GM18511 (cell line): ENCODE measurements at regions not wholly inside any gene's neighbourhood (a gene's known extent, or its start where the extent isn't known, plus 50 kb on each side); places are given as distances from the start of the nearest gene placed in this dataset.

Experiments
- ATAC-seq: cut with Tn5 transposase; IDR thresholded peaks from one replicate; pipeline ENCODE4 v1.9.1; 2021; ENCODE audit warnings: mild to moderate bottlenecking, moderate library complexity; ENCODE audit not compliant: unreplicated experiment

DNA sequence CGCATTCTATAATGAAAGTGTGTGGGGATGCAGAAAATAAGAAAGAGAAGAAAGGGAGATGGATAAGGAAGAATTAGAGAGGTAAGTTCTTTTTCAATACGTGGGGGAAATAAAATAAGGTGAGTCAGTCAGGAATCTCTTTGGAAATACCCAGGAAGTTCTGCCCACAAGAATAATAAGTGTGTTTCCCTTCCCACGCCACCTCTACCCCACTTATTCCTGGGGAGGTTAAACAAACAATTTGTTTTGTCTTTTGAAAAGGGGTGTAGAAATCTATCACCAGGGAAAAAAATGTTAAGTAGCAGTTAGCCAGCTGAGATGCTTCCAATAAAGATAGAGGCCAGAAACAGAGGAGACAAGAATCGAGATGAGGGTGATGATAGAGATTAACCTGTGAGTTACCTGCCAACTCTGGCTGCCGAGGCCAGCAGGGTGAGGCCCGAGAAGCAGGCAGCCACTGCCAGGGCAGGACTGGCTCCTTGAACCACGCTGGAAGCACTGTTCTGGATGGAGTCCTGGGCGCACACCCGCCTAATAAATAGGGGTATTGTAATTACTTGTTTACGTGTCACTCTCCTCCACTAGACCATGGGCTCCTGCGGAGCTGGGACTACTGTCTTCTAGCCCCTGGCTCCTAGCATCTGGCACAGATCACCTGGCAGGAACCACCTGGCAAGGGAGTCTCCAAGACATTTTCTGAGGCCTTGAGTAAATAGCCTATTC, 191.3 kb downstream of the FGFR2 start:
- no peak for ATAC-seq

DNA sequence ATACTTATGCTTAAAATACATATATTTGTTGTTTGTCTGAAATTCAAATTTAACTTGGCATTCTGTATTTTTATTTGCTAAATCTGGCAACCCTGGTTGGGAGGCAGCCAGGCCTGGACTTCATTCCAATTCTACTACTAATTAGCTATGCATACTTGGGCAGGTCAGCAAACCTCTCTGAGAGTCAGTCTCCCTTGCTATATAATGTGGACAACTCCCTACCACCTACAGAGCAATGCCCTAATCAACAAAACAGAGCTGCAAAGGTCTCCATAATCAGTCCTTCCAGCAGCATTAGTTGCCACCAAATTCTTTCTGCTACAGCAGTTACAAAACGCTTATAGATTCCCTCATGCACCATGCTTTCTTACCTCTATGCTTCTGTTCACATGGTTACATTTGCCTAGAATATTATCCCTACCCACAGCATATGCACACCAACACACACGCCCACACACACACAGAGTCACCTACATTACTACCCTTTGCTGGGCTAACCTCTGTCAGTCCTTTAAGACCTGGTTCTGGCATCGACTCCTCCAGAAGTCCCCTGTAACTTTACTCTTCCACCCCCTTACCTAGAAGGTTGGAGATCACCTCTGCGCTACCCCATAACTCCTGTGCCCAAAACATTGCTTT, 188.7 kb downstream of the FGFR2 start:
- no peak for ATAC-seq

- ATAC-seq = no peak
Measured at GRCh38 chr10:121411004-121411403, 187.2 kb downstream of the FGFR2 start.

DNA sequence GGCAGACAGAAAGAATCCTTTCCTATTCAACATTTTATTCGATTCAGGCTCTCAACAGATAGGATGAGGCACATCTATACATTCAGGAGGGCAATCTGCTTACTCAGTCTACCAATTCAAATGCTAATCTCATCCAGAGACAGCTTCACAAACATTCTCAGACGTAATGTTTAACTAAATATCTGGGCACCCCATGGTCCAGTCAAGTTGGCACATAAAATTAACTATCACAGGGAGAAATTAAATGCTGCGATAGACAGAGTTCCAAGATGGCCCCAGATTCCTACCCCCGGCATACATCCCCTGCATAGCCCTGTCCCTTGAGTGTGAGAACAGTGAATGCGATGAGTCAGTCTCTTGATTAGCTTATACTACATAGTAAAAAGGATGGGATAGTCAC, 184.3 kb downstream of the FGFR2 start:
- ATAC-seq = no peak

GRCh38 chr10:121414366-121415062, 183.7 kb downstream of the FGFR2 start:
- no peak for ATAC-seq

DNA sequence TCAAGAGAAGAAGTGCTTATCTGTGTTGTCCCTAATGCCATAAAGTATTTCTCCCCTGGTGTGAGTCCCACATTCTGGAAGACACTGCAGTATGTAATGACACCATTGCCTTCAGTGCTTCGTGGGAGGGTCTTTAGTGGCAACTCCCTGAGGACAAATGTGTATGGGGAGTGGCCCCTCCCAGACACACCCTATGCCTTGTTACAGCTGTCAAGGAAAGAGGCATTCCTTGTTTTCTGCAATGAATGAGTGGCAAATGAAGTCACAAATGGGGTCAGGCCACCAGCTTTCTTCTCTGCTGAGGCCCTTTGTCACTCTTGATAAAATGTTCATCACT, 183.2 kb downstream of the FGFR2 start:
- ATAC-seq = no peak

GRCh38 chr10:121416071-121416470, 182.2 kb downstream of the FGFR2 start:
- ATAC-seq = no peak

DNA sequence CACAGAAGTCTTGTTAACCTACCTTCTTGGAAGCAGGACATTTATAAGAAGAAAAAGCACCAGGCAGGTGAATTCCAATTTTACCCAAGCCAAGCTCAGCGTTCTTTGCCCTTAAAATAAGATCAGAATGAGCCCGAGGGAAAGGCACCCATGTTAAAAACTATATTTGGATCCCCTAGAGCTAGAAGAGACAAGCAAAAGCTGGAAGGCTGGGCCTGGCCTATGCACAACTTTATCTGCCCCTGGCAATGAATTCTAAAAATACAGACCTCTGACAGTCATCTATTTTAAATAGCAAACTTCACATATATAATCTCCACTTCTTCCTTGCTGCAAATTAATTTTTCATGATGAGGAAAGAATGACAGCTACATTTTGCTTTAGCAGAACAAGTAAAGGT, 180.9 kb downstream of the FGFR2 start:
- ATAC-seq = no peak

DNA sequence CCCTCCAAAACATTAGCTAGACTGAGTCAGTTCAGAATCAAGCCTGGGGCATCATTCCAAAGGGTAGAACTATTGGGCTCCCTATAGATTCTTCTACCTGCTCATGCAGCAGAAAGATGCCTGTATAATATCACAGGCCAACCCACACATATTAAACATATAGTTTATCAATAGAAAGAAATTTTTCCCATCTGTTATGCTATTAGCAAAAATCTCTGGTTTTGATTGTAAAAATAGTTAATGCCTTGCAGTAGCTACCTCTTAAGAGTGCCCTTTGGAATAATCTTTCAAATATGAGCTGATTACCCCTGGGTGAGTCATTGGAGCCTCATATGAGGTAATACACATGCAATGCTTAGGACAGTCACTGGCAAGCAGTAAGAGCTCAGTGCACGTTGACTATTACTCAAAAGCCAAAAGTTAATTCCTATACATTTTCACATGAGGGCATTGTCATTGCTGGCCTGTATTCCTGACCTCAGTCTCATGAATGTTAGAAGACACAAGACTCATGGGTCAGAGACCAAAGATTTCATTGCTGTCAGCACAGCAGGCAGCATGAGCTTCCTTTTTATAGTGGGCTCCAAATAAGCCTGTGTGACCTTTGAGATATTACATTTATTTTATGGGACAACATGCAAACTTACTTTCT, 180.0 kb downstream of the FGFR2 start:
- no peak for ATAC-seq

DNA sequence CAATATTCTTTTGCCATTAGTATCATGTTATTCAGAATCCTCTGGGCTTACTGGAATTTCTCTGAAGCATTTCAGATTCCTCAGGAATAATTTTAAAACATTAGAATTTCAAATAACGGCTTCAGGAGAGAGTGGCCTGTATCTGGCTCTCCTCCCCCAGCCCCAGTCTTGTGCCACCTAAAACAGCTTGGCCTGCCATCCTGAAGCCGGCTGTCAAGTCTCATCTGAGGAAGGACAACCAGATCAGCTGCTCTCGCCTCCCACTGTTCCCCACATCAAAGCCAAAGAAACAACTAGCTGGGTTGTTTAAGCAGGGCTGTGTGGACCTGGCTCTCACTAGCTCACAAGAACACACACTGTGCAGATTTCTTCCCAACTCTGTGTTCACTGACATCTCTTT, 178.2 kb downstream of the FGFR2 start:
- no peak for ATAC-seq

DNA sequence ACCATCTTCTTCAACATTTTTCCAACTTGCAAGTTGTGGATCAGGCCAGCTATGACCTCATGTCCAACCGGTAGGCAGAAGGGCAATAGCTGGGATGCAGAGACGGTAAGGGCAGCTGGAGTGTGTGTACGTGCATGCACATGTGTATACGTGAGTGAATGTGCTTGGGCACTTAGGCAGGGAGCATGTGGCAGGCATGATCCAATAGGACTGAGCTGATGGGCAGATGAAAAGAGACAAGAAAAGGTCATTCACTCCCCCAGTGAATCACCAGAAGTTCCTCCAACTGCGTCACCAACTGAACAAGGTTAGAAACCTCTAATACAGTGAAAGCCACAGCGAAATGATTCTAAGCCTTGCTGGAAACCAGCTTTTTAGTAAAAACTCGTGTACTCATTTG, 176.1 kb downstream of the FGFR2 start:
- ATAC-seq = no peak

GRCh38 chr10:121425623-121426022, 172.6 kb downstream of the FGFR2 start:
- no peak for ATAC-seq

DNA sequence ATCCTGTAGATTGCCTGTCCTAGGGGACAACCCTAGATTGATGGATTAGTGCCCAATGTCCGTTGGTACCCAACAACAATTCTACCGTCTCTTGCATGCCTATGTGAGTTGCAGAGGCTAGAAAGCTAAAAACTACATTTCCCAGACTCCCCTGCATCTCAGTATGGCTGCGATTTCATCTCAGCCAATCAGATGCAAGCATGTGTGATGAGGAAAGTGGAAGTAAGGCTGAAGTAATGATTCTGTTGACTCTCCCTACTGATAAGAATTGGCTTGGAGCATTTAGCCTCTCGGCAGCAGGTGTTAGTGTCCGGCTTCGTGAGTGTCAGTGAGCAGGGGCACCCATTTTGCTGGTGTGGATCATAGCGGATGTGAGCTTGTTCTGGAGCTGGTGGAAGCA, 171.9 kb downstream of the FGFR2 start:
- ATAC-seq = no peak
